HL-60 (cell line): ENCODE measurements at regions not wholly inside any gene's neighbourhood (a gene's known extent, or its start where the extent isn't known, plus 50 kb on each side); places are given as distances from the start of the nearest gene placed in this dataset.

Experiments
- DNase-seq, 2 experiments: peaks; one replicate each; pipeline ENCODE4 v3.0.0-alpha.2; 2010 to 2020; ENCODE audit warnings: low read depth in 1 of 2, low spot score in 1 of 2
- H3K27ac ChIP-seq: fragments of 250-450 bp; sonication (Bioruptor Pico); replicated peaks from 2 replicates; pipeline ENCODE4 v1.5.1; 2020; ENCODE audit warnings: mild to moderate bottlenecking, moderate library complexity
- H3K27me3 ChIP-seq: fragments of 250-450 bp; sonication (Bioruptor Pico); 2 replicates; pipeline ENCODE4 v1.5.1; 2021; ENCODE audit warnings: mild to moderate bottlenecking, moderate library complexity; ENCODE audit not compliant: insufficient read depth, poor library complexity, severe bottlenecking
- H3K4me3 ChIP-seq: replicated peaks from 2 replicates; pipeline ENCODE4 v1.5.1; 2011; ENCODE audit warnings: mild to moderate bottlenecking, control low read depth, low read length; ENCODE audit not compliant: insufficient read depth
- GABPA ChIP-seq: IDR thresholded peaks from 2 replicates; pipeline ENCODE4 v1.6.1; 2012; ENCODE audit warnings: low read depth
- POLR2AphosphoS5 ChIP-seq: IDR thresholded peaks from 2 replicates; pipeline ENCODE4 v1.6.1; 2012; ENCODE audit warnings: low read depth
- SPI1 ChIP-seq: IDR thresholded peaks from 2 replicates; pipeline ENCODE4 v1.6.1; 2012; ENCODE audit warnings: low read depth, mild to moderate bottlenecking, borderline replicate concordance
- TF ChIP-seq, protein P1 (sequence below): IDR thresholded peaks from 2 replicates; pipeline ENCODE4 v1.6.1; 2012; ENCODE audit warnings: low read depth; ENCODE audit not compliant: insufficient replicate concordance
- TF ChIP-seq, protein P2 (sequence below): IDR thresholded peaks from one replicate; pipeline ENCODE4 v1.5.1; 2011; ENCODE audit warnings: low read length, control low read depth, inconsistent platforms; ENCODE audit not compliant: insufficient read depth

DNA sequence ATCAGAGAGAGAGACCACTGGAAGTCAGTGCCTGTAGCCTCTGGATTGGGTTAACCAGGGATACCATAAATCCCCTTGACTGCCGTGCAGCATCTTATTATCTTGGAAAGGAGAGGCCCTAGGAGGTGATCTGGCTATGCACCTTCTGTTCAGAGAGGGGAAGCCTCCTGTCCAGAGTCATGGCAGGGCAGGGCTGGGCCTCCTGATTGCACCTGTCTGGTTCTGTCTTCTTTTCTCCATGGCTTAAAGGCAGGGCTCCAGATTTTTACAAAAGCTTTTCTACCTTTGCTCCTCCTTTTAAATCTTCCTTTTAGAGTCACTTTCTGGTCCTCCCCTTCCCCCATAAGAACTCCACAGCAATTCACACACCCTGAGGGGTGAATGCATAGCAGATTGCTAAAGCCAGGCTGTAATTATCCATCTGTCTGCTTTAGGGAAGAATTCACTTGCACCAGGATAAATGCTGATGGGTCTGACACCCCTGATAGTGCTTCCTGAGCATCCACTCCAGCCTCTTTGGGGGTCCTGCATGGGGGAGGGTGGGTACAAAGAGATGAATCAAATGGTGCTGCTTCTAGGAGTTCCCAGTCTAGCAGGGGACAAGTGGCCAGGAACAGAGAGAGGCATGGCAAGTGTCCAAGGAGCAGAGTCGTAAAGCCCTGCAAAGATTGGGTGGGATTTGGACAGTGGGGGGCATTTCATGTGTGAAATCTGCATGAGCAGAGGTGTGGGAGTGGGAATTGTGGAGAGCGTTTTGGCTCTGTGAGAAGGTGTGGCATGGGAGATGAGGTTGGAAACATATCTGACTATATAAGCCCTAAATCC, 141.3 kb upstream of the ALDH1B1 start:
- H3K27ac ChIP-seq, result no peak overlapping the region
- no peak for DNase-seq
- H3K4me3 ChIP-seq, result no peak overlapping the region
- TF ChIP-seq GABPA (no peak), POLR2AphosphoS5 (no peak), SPI1 (no peak)
- TF ChIP-seq, protein P1, sequence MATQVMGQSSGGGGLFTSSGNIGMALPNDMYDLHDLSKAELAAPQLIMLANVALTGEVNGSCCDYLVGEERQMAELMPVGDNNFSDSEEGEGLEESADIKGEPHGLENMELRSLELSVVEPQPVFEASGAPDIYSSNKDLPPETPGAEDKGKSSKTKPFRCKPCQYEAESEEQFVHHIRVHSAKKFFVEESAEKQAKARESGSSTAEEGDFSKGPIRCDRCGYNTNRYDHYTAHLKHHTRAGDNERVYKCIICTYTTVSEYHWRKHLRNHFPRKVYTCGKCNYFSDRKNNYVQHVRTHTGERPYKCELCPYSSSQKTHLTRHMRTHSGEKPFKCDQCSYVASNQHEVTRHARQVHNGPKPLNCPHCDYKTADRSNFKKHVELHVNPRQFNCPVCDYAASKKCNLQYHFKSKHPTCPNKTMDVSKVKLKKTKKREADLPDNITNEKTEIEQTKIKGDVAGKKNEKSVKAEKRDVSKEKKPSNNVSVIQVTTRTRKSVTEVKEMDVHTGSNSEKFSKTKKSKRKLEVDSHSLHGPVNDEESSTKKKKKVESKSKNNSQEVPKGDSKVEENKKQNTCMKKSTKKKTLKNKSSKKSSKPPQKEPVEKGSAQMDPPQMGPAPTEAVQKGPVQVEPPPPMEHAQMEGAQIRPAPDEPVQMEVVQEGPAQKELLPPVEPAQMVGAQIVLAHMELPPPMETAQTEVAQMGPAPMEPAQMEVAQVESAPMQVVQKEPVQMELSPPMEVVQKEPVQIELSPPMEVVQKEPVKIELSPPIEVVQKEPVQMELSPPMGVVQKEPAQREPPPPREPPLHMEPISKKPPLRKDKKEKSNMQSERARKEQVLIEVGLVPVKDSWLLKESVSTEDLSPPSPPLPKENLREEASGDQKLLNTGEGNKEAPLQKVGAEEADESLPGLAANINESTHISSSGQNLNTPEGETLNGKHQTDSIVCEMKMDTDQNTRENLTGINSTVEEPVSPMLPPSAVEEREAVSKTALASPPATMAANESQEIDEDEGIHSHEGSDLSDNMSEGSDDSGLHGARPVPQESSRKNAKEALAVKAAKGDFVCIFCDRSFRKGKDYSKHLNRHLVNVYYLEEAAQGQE, result no peak
- TF ChIP-seq, protein P2, sequence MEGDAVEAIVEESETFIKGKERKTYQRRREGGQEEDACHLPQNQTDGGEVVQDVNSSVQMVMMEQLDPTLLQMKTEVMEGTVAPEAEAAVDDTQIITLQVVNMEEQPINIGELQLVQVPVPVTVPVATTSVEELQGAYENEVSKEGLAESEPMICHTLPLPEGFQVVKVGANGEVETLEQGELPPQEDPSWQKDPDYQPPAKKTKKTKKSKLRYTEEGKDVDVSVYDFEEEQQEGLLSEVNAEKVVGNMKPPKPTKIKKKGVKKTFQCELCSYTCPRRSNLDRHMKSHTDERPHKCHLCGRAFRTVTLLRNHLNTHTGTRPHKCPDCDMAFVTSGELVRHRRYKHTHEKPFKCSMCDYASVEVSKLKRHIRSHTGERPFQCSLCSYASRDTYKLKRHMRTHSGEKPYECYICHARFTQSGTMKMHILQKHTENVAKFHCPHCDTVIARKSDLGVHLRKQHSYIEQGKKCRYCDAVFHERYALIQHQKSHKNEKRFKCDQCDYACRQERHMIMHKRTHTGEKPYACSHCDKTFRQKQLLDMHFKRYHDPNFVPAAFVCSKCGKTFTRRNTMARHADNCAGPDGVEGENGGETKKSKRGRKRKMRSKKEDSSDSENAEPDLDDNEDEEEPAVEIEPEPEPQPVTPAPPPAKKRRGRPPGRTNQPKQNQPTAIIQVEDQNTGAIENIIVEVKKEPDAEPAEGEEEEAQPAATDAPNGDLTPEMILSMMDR, result no peak
- no peaks in the 10 kb centered on the region for H3K27me3 ChIP-seq

- DNase-seq, result no peak
- no peaks in the 10 kb centered on the region for H3K27me3 ChIP-seq
- H3K4me3 ChIP-seq, result no peak overlapping the region
- TF ChIP-seq, protein P1, result no peak
- TF ChIP-seq SPI1 (no peak), POLR2AphosphoS5 (no peak), GABPA (no peak)
- TF ChIP-seq, protein P2, result no peak
- no peak overlapping the region for H3K27ac ChIP-seq
Measured at GRCh38 chr9:38250279-38251035, 142.0 kb upstream of the ALDH1B1 start.

DNA sequence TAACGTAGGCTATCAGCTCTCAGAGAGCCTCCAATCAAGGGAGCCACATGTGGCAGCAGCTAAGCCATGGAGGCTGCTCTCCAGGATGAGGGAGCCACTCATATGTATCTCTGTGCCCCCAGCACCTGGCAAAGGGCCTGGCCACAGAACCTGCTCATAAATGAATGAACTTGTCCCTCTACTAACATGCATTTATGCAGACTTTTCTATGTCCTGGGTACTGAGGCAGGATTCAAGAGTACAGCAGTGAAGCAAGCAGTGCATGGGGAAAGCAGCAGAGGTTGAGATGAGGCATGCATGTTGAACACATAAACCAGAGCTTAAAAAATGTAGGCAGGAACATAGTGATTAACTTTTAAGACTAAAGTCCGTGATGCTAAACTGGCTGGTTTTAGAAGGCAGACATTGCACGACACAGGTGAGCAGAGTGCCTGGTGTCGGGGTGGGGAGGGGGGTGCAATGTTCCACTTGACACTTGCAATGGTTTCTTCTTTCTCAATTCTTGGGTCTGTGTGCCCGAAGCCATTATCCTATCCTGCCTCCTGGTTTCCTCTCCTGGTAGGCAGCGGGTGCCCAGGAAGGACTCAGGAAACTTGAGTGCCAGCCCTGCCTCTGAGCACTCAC, 142.8 kb upstream of the ALDH1B1 start:
- DNase-seq, result no peak
- Histone ChIP-seq H3K27ac (no peak overlapping the region), H3K4me3 (no peak overlapping the region), H3K27me3 (no peaks in the 10 kb centered on the region)
- TF ChIP-seq, protein P2, result no peak
- TF ChIP-seq POLR2AphosphoS5 (no peak), GABPA (no peak), SPI1 (no peak)
